ENCODE measurements at regions not wholly inside any gene's neighbourhood (a gene's known extent, or its start where the extent isn't known, plus 50 kb on each side); places are given as distances from the start of the nearest gene placed in this dataset.

DNA sequence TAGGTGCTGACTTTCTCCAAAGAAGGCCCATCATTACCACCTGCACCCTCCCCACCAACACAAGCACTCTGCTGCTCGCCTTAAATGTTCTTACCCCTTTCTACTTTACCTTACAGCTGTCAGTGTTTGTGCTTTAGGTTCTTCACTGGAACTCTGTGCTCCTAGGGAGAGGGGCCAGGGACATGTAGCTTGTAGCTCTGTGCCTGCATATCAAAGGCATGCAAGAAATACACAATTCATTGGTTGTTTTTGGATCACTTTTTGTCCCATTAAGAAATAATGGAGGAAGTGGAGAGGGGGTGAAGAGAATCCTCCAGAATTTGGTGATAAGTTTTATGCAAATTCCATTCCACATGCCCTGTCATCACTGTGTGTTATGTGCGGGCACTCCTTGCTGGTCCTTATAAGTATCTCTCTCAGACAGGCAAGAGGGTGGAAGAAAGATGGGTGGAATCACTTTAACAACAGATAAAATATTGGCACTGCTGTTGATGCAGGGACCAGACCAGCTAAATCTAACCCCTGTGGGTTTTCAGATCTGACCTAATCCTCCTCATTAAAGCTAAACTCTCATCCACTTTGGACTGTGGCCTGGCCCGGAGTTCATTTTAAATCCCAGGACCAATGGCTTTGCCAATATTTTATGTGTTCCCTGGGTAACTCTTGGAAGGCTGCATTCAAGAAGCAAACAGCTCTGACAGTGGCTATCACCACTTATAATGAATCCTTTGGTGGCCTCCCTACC lies 375.8 kb upstream of the NFE2L3 start:
- no peak for DNase-seq (ENCODE audit: low read depth)
- no peak overlapping the region for H3K4me3 ChIP-seq (ENCODE audit: low read depth, low read length)
- TF ChIP-seq, protein P1, sequence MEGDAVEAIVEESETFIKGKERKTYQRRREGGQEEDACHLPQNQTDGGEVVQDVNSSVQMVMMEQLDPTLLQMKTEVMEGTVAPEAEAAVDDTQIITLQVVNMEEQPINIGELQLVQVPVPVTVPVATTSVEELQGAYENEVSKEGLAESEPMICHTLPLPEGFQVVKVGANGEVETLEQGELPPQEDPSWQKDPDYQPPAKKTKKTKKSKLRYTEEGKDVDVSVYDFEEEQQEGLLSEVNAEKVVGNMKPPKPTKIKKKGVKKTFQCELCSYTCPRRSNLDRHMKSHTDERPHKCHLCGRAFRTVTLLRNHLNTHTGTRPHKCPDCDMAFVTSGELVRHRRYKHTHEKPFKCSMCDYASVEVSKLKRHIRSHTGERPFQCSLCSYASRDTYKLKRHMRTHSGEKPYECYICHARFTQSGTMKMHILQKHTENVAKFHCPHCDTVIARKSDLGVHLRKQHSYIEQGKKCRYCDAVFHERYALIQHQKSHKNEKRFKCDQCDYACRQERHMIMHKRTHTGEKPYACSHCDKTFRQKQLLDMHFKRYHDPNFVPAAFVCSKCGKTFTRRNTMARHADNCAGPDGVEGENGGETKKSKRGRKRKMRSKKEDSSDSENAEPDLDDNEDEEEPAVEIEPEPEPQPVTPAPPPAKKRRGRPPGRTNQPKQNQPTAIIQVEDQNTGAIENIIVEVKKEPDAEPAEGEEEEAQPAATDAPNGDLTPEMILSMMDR (conservative IDR thresholded peaks at IDR 0.05; ENCODE audit: low read depth, low read length): no peak

DNA sequence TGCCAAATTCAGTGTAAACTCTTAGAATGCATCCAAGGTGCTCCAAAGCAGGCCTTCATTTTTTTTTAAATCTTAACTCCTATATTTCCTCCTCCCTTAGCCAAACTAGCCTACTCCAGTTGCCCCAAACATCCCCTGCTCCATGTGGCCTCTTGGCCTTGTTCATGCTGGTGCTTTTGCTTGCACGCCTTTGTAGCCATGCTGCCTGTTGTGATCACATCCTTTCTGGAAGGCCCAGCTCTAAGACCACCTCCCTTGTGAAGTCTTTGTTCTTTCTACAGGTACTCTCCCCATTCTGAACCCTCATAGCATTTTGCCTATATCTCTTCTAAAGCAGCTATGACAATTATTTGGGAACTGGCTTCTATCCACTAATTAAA lies 375.3 kb upstream of the NFE2L3 start:
- no peak for DNase-seq (ENCODE audit: low read depth)
- H3K4me3 ChIP-seq (ENCODE audit: low read depth, low read length): no peak overlapping the region
- TF ChIP-seq, protein P1 (conservative IDR thresholded peaks at IDR 0.05; ENCODE audit: low read depth, low read length): no peak

DNA sequence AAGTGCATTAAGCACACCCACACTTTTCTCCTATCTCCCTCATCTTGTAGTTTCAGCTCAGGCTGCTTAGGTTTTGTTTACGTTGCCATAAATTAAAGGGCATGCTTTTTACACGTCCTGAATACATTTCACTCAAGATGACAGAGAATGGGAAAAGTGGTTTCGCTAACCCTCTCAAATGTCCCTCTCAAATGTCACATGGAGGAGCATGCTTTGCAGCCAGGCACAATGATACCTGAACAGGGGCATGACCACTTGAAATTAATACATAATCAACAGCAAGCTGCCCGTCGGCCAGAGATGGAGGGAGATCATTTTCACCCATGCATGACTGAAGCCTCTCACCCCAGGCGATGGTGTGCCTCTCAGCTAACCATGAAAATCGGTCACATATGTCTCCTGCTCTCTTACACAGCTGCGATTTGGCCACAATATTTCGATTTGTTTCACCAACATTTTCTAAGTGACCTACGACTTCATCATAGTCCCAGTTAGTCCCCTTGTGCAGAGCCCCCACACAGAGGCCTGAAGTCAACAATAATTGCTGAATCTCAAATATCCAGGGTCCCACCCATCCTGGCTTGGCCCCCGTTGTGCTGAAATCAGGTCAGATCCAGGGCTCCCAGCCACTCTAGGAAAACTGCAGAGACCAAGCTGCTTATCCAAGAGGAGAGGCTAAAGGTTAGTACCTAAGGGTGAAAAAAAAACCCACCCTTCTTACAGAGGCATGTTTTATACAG lies 373.9 kb upstream of the NFE2L3 start:
- no peak for DNase-seq (ENCODE audit: low read depth)
- no peak overlapping the region for H3K4me3 ChIP-seq (ENCODE audit: low read depth, low read length)
- TF ChIP-seq, protein P1 (conservative IDR thresholded peaks at IDR 0.05; ENCODE audit: low read depth, low read length): no peak

DNA sequence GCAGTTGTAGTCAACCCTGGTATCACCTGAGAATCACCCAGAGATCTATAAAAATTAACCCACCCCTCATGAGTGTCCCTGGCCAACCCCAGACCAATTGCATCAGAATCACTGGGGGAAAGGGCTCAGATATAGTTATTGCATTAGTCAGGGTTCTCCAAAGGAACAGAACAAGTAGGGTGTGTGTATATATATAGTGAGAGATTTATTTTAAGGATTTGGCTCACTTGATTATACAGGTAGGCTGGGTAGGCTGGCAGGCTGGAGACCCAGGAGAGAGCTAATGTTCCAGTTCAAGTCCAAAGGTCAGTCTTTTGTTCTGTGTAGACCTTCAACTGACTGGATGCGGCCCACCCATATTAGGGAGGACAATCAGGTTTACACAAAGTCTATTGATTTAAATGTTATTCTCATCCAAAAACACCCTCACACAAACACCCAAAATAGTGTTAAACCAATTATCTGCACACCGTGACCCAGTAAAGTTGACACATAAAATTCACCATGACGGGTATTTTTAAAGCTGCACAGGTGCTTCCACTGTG lies 372.9 kb upstream of the NFE2L3 start:
- TF ChIP-seq, protein P1 (conservative IDR thresholded peaks at IDR 0.05; ENCODE audit: low read depth, low read length): no peak
- H3K4me3 ChIP-seq (ENCODE audit: low read depth, low read length): no peak overlapping the region
- DNase-seq (ENCODE audit: low read depth): no peak

DNA sequence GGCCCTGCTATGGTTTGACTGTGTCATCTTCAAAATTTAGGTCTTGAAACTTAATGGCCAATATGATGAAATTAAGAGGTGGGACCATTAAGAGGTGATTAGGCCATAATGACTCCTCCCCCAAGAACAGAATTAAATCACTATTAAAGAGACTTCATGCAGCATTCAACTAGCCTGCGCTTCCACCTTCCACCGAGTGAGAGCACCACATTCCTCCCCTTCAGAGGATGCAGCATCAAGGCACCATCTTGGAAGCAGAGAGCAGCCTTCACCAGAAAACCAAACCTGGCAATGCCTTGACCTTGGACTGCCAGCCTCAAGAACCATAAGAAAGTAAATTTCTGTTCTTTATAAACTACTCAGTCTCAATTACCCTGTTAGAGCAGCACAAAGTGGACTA lies 371.1 kb upstream of the NFE2L3 start:
- no peak for DNase-seq (ENCODE audit: low read depth)
- no peak overlapping the region for H3K4me3 ChIP-seq (ENCODE audit: low read depth, low read length)
- TF ChIP-seq, protein P1 (conservative IDR thresholded peaks at IDR 0.05; ENCODE audit: low read depth, low read length): no peak

DNA sequence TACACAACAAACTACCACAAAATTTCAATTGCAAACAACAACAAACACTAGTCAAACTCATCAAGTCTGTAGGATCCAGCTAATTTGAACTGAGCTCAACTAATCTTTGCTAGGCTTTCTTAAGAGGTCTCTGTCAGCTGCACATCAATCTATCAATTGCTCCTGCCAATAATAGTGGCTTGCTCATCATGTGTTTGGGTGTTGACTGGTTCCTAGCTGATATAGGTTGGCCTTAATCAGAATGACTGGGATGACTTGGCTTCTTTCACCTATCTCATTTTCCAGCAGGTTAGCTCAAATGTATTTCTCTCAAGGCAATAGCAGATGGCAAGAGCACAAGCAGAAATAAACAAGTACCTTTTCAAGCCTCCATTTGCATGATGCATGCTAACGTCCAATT lies 370.3 kb upstream of the NFE2L3 start:
- H3K4me3 ChIP-seq (ENCODE audit: low read depth, low read length): no peak overlapping the region
- TF ChIP-seq, protein P1 (conservative IDR thresholded peaks at IDR 0.05; ENCODE audit: low read depth, low read length): no peak
- no peak for DNase-seq (ENCODE audit: low read depth)
